GM12878 (cell line): ENCODE measurements at regions not wholly inside any gene's neighbourhood (a gene's known extent, or its start where the extent isn't known, plus 50 kb on each side); places are given as distances from the start of the nearest gene placed in this dataset.

Experiments used
- ATAC-seq: fragments of 200-7000 bp; cut with Tn5 transposase; 3 replicates; pipeline ENCODE4 v1.9.1; 2020; ENCODE audit warnings: mild to moderate bottlenecking, moderate library complexity
- BruUV-seq: library from RNA; stranded (reverse); fragments of 400-500 nt; replicated peaks from 2 replicates; lab custom pipeline; 2021; lab: Mats Ljungman, UMichigan
- CTCF ChIA-PET: fragments of 300-600 bp; sonication (Branson Sonifier 250); formaldehyde crosslinking; extraction: SDS; loops from one replicate; lab custom pipeline; 2021; ENCODE audit warnings: inconsistent platforms; lab: Yijun Ruan, JAX
- POLR2A ChIA-PET: fragments of 350-600 bp; formaldehyde crosslinking; extraction: SDS; loops from one replicate; lab custom pipeline; 2021; ENCODE audit warnings: inconsistent platforms; lab: Charles Lee
- RAD21 ChIA-PET: fragments of 300-600 bp; sonication (Branson Sonifier 250); formaldehyde crosslinking; loops from one replicate; lab custom pipeline; 2023; ENCODE audit warnings: antibody characterized with exemption; ENCODE audit not compliant: unreplicated experiment; lab: Charles Lee
- SMC1A ChIA-PET: fragments of 300-600 bp; sonication (Branson Sonifier 250); formaldehyde crosslinking; loops from one replicate; lab custom pipeline; 2023; ENCODE audit not compliant: unreplicated experiment, uncharacterized antibody; lab: Charles Lee
- DNase-seq: peaks from one replicate; pipeline ENCODE4 v3.0.0-alpha.2; 2011; ENCODE audit warnings: low read depth, low spot score
- FAIRE-seq: peaks from 3 replicates; lab custom pipeline; 2011; peaks lifted over from hg19 to GRCh38; lab: Jason Lieb, UNC
- H2AFZ ChIP-seq: 2 replicates; pipeline ENCODE4 v1.6.0; 2011; ENCODE audit warnings: low read depth, low read length, control low read depth; ENCODE audit not compliant: control insufficient read depth
- H3K27ac ChIP-seq: 2 replicates; pipeline ENCODE4 v1.5.1; 2011; ENCODE audit warnings: control low read depth; ENCODE audit not compliant: control insufficient read depth, insufficient read depth
- H3K27me3 ChIP-seq, 2 experiments: replicated peaks in 1 of 2; 2 replicates each; pipeline versions ENCODE4 v1.6.0 to v1.6.1; 2011; ENCODE audit warnings: low read length in 1 of 2; ENCODE audit not compliant: control insufficient read depth in 2 of 2, insufficient read depth in 2 of 2
- H3K36me3 ChIP-seq, 2 experiments: 2 replicates each; pipeline ENCODE4 v1.5.1; 2011; ENCODE audit warnings: low read length in 1 of 2; ENCODE audit not compliant: control insufficient read depth in 2 of 2, insufficient read depth in 2 of 2
- H3K4me1 ChIP-seq: 2 replicates; pipeline ENCODE4 v1.6.1; 2011; ENCODE audit warnings: mild to moderate bottlenecking, low read length, moderate library complexity, mixed read lengths; ENCODE audit not compliant: control insufficient read depth, insufficient read depth
- H3K4me2 ChIP-seq: 2 replicates; pipeline ENCODE4 v1.6.0; 2011; ENCODE audit warnings: control low read depth; ENCODE audit not compliant: control insufficient read depth, insufficient read depth
- H3K4me3 ChIP-seq: fragments of 200-600 bp; sonication (generic); 2 replicates; pipeline ENCODE4 v1.5.1; 2016
- H3K79me2 ChIP-seq: 2 replicates; pipeline ENCODE4 v1.6.0; 2011; ENCODE audit warnings: low read length; ENCODE audit not compliant: control insufficient read depth, insufficient read depth
- H3K9ac ChIP-seq: 2 replicates; pipeline ENCODE4 v1.8.0; 2011; ENCODE audit warnings: low read length, control low read depth, mixed read lengths; ENCODE audit not compliant: control insufficient read depth, insufficient read depth
- H3K9me3 ChIP-seq: replicated peaks from 3 replicates; pipeline ENCODE4 v1.5.1; 2011; ENCODE audit warnings: mild to moderate bottlenecking, low read length; ENCODE audit not compliant: control insufficient read depth, insufficient read depth
- H4K20me1 ChIP-seq: 2 replicates; pipeline ENCODE4 v1.6.0; 2011; ENCODE audit not compliant: control insufficient read depth, insufficient read depth
- BRCA1 ChIP-seq: IDR thresholded peaks from 2 replicates; pipeline ENCODE4 v1.6.1; 2011; ENCODE audit warnings: low read depth, low read length, improper control_type of control experiment
- CBX3 ChIP-seq: fragments of 200-600 bp; sonication (generic); IDR thresholded peaks from 2 replicates; pipeline ENCODE4 v1.6.1; 2016; ENCODE audit warnings: low read depth, borderline replicate concordance
- CREM ChIP-seq: IDR thresholded peaks from 2 replicates; pipeline ENCODE4 v1.6.1; 2014; ENCODE audit warnings: antibody characterized with exemption, low read depth
- E2F8 ChIP-seq: fragments of 450-650 bp; IDR thresholded peaks from 2 replicates; pipeline ENCODE4 v1.6.1; 2018; ENCODE audit warnings: mild to moderate bottlenecking, low read depth, moderate library complexity; ENCODE audit not compliant: partially characterized antibody
- ETV6 ChIP-seq, 2 experiments: fragments of 450-650 bp in 1 of 2; IDR thresholded peaks in 1 of 2; conservative IDR thresholded peaks in 1 of 2; 2 replicates each; pipeline ENCODE4 v1.6.1; 2014; ENCODE audit warnings: antibody characterized with exemption in 1 of 2, borderline replicate concordance in 1 of 2, low read depth in 1 of 2, mild to moderate bottlenecking in 1 of 2, moderate library complexity in 1 of 2
- FOS ChIP-seq: IDR thresholded peaks from 3 replicates; pipeline ENCODE4 v1.6.1; 2011; ENCODE audit warnings: borderline replicate concordance; ENCODE audit not compliant: insufficient read length; ENCODE audit errors: extremely low read depth
- HCFC1 ChIP-seq: fragments of 150-350 bp; IDR thresholded peaks from 2 replicates; pipeline ENCODE4 v1.6.1; 2014; ENCODE audit warnings: low read length
- NKRF ChIP-seq: fragments of 450-650 bp; conservative IDR thresholded peaks from 2 replicates; pipeline ENCODE4 v1.6.1; 2017; ENCODE audit warnings: mild to moderate bottlenecking, moderate library complexity
- NR2C2 ChIP-seq: IDR thresholded peaks from 2 replicates; pipeline ENCODE4 v1.6.1; 2011; ENCODE audit warnings: borderline replicate concordance, low read depth; ENCODE audit not compliant: control insufficient read depth, insufficient read length
- PBX3 ChIP-seq: IDR thresholded peaks from 2 replicates; pipeline ENCODE4 v1.6.1; 2011; ENCODE audit warnings: mild to moderate bottlenecking, low read depth, low read length, moderate library complexity; ENCODE audit not compliant: insufficient replicate concordance
- PML ChIP-seq: IDR thresholded peaks from 2 replicates; pipeline ENCODE4 v1.6.1; 2012; ENCODE audit warnings: low read length, inconsistent platforms
- POLR2A ChIP-seq: IDR thresholded peaks from 2 replicates; pipeline ENCODE4 v1.6.1; 2011; ENCODE audit warnings: low read depth, mild to moderate bottlenecking, low read length
- RAD51 ChIP-seq: fragments of 450-650 bp; IDR thresholded peaks from 2 replicates; pipeline ENCODE4 v1.6.1; 2016; ENCODE audit warnings: moderate library complexity, mild to moderate bottlenecking, inconsistent platforms
- TAF1 ChIP-seq: IDR thresholded peaks from 2 replicates; pipeline ENCODE4 v1.6.1; 2011; ENCODE audit warnings: mild to moderate bottlenecking, low read depth, low read length, borderline replicate concordance
- WGBS: methylation state at CpG from one replicate; pipeline ENCODE4 v1.1.6; 2016; ENCODE audit warnings: low lambda C conversion rate; ENCODE audit not compliant: insufficient replicate concordance, insufficient coverage; ENCODE audit errors: missing lambda C conversion rate; 5-methylcytosine and 5-hydroxymethylcytosine counted together
- in situ Hi-C: fragments of 300-500 bp; cut with MboI; formaldehyde crosslinking; loops from 9 replicates; pipeline ENCODE4 v1.14.3; 2018; ENCODE audit warnings: mixed read lengths
- intact Hi-C: fragments of 100-400 bp; cut with micrococcal nuclease; formaldehyde crosslinking; loops from one replicate; pipeline ENCODE4 v1.14.2; 2022; ENCODE audit not compliant: unreplicated experiment

- Histone ChIP-seq H3K79me2 (no peaks in the 10 kb centered on the region), H3K4me3 (no peak overlapping the region), H3K4me2 (no peak overlapping the region), H3K4me1 (no peaks in the 10 kb centered on the region), H4K20me1 (no peaks in the 10 kb centered on the region), H3K9ac (no peak overlapping the region), H2AFZ (no peak overlapping the region), H3K27me3 (no peaks in the 10 kb centered on the region; a peak in 2 of 4 replicates), H3K9me3 (no peaks in the 10 kb centered on the region), H3K27ac (no peak overlapping the region), H3K36me3 (no peaks in the 10 kb centered on the region)
- 100% methylated on average over 2 of the region's 2 CpGs for WGBS
- in situ Hi-C loops (no loop called here), intact Hi-C loops (no loop called here)
- BruUV-seq: no TSS peak
- FAIRE-seq (no peak), DNase-seq (no peak), ATAC-seq (no peak)
- ChIA-PET RAD21 (interaction anchor here (1.0 to 1.7 kb wide), 2 partner anchors 45 to 167 kb away, joined by 5 read pairs; no protein-coding TSS in a partner anchor), CTCF (interaction anchor here (0.7 to 1.1 kb wide), 4 partner anchors 9 to 472 kb away, joined by 3 to 5 read pairs (median 4); no protein-coding TSS in a partner anchor), SMC1A (interaction anchor here (0.6 to 1.7 kb wide), 5 partner anchors 9 to 849 kb away, joined by 3 to 11 read pairs (median 3); no protein-coding TSS in a partner anchor), POLR2A (interaction anchor here (0.6 to 0.7 kb wide), 2 partner anchors 20 to 259 kb away, joined by 4 to 7 read pairs; no protein-coding TSS in a partner anchor)
- TF ChIP-seq BRCA1: no peak
- TF ChIP-seq ETV6 (conservative IDR thresholded peaks at IDR 0.05 in 1 of 2, IDR thresholded peaks at IDR 0.05 in 1 of 2; ENCODE audit: borderline replicate concordance in 1 of 2, low read depth in 1 of 2): no peak
- no peak for TF ChIP-seq NR2C2
- TF ChIP-seq POLR2A: no peak
- no peak for TF ChIP-seq CREM
- no peak for TF ChIP-seq CBX3
- TF ChIP-seq HCFC1: no peak
- TF ChIP-seq PBX3: no peak
- TF ChIP-seq TAF1: no peak
- no peak for TF ChIP-seq E2F8
- TF ChIP-seq RAD51: no peak
- no peak for TF ChIP-seq NKRF
- TF ChIP-seq FOS: no peak
- TF ChIP-seq PML: no peak
- TF ChIP-seq, all 136 proteins: peak for 0
Measured at GRCh38 chr3:159838938-159839337, 149.7 kb upstream of the IL12A start.
